K562 (cell line): ENCODE measurements at regions not wholly inside any gene's neighbourhood (a gene's known extent, or its start where the extent isn't known, plus 50 kb on each side); places are given as distances from the start of the nearest gene placed in this dataset.

Experiments
- ATAC-seq: fragments of 200-7000 bp; cut with Tn5 transposase; 3 replicates; pipeline ENCODE4 v1.9.1; 2020; ENCODE audit warnings: moderate library complexity
- BruUV-seq: library from RNA; stranded (reverse); fragments of 400-500 nt; replicated peaks from 2 replicates; lab custom pipeline; 2021; lab: Mats Ljungman, UMichigan
- CTCF ChIA-PET: fragments of 300-600 bp; formaldehyde crosslinking; extraction: SDS; loops from one replicate; lab custom pipeline; 2021; ENCODE audit warnings: low intra/inter-chr PET ratio; lab: Yijun Ruan, JAX
- POLR2A ChIA-PET: fragments of 300-600, 350-650 bp; sonication (Branson Sonifier 250); formaldehyde crosslinking; extraction: SDS; loops from one replicate; lab custom pipeline; 2021; ENCODE audit warnings: antibody characterized with exemption, inconsistent platforms; lab: Yijun Ruan, JAX
- DNase-seq, 4 experiments: peaks; one replicate each; pipeline versions ENCODE4 v3.0.0 to v3.0.0-alpha.2; 2011 to 2018; ENCODE audit warnings: low spot score in 3 of 4, mixed read lengths in 3 of 4; ENCODE audit errors: extremely low read depth in 1 of 4
- FAIRE-seq: peaks from 2 replicates; lab custom pipeline; 2011; peaks lifted over from hg19 to GRCh38; lab: Jason Lieb, UNC
- H2AFZ ChIP-seq: 2 replicates; pipeline ENCODE4 v1.6.0; 2011; ENCODE audit warnings: low read depth, low read length, control low read depth, inconsistent platforms
- H3K27ac ChIP-seq: fragments of 200-600 bp; 3 replicates; pipeline ENCODE4 v1.8.0; 2011; ENCODE audit warnings: low read depth, mild to moderate bottlenecking, control low read depth, inconsistent platforms, low read length, moderate library complexity, mixed read lengths; ENCODE audit errors: extremely low read depth
- H3K27me3 ChIP-seq, 2 experiments: fragments of 300-600 bp in 1 of 2; 2 replicates in 1 of 2; 3 replicates in 1 of 2; pipeline versions ENCODE4 v1.6.0 to v1.8.0; 2011; ENCODE audit warnings: inconsistent platforms in 2 of 2, low read length in 2 of 2, mild to moderate bottlenecking in 1 of 2, mixed read lengths in 1 of 2, moderate library complexity in 1 of 2; ENCODE audit not compliant: control insufficient read depth in 2 of 2, insufficient read depth in 2 of 2
- H3K36me3 ChIP-seq: fragments of 300-600 bp; 3 replicates; pipeline ENCODE4 v1.8.0; 2011; ENCODE audit warnings: mild to moderate bottlenecking, low read length, inconsistent platforms; ENCODE audit not compliant: control insufficient read depth, insufficient read depth
- H3K4me1 ChIP-seq, 2 experiments: fragments of 200-600 bp in 1 of 2; replicated peaks in 1 of 2; 2 replicates in 1 of 2; 3 replicates in 1 of 2; pipeline versions ENCODE4 v1.5.1 to v1.8.0; 2011; ENCODE audit warnings: inconsistent platforms in 2 of 2, low read length in 2 of 2, mild to moderate bottlenecking in 1 of 2, mixed read lengths in 1 of 2, moderate library complexity in 1 of 2; ENCODE audit not compliant: control insufficient read depth in 2 of 2, insufficient read depth in 2 of 2
- H3K4me2 ChIP-seq: 2 replicates; pipeline ENCODE4 v1.6.1; 2011; ENCODE audit warnings: low read length, control low read depth, inconsistent platforms, mixed read lengths; ENCODE audit not compliant: insufficient read depth
- H3K4me3 ChIP-seq: fragments of 200-600 bp; sonication (generic), shearing (Covaris generic); 2 replicates; pipeline ENCODE4 v1.5.1; 2016; ENCODE audit warnings: control low read depth, inconsistent platforms
- H3K79me2 ChIP-seq: fragments of 200-600 bp; 3 replicates; pipeline ENCODE4 v1.8.0; 2011; ENCODE audit warnings: low read length, inconsistent platforms; ENCODE audit not compliant: control insufficient read depth, insufficient read depth
- H3K9ac ChIP-seq, 2 experiments: 2 replicates each; pipeline versions ENCODE4 v1.6.0 to v1.6.1; 2011; ENCODE audit warnings: low read depth in 2 of 2, low read length in 2 of 2, control low read depth in 1 of 2, inconsistent platforms in 1 of 2, mild to moderate bottlenecking in 1 of 2, mixed read lengths in 1 of 2; ENCODE audit not compliant: insufficient read depth in 1 of 2
- H3K9me1 ChIP-seq: one replicate; pipeline ENCODE4 v1.6.0; 2011; ENCODE audit warnings: inconsistent platforms, mild to moderate bottlenecking, low read length, moderate library complexity; ENCODE audit not compliant: control insufficient read depth, insufficient read depth
- H3K9me3 ChIP-seq: replicated peaks from 2 replicates; pipeline ENCODE4 v1.5.1; 2011; ENCODE audit warnings: low read depth, low read length, inconsistent platforms; ENCODE audit not compliant: control insufficient read depth, insufficient read depth
- H4K20me1 ChIP-seq: replicated peaks from 2 replicates; pipeline ENCODE4 v1.6.1; 2011; ENCODE audit warnings: low read length, inconsistent platforms, mixed read lengths; ENCODE audit not compliant: control insufficient read depth, insufficient read depth
- BMI1 ChIP-seq: fragments of 150-350 bp; IDR thresholded peaks from 2 replicates; pipeline ENCODE4 v1.6.1; 2014; ENCODE audit warnings: low read length
- CHCHD3 ChIP-seq: fragments of 250-450 bp; sonication (Bioruptor Pico); IDR thresholded peaks from 2 replicates; pipeline ENCODE4 v2.1.2; 2022; ENCODE audit warnings: mild to moderate bottlenecking
- FOXJ2 ChIP-seq: fragments of 200-800 bp; sonication (Bioruptor generic); IDR thresholded peaks from 2 replicates; pipeline ENCODE4 v1.6.1; 2016; ENCODE audit warnings: missing genetic modification characterization, missing compliant biosample characterization
- HNRNPH1 ChIP-seq: fragments of 200-400 bp; formaldehyde crosslinking; optimal IDR thresholded peaks from 2 replicates; pipeline ENCODE3; 2017; ENCODE audit warnings: low read depth, mild to moderate bottlenecking, low read length, moderate library complexity
- KAT8 ChIP-seq: fragments of 450-650 bp; IDR thresholded peaks from 2 replicates; pipeline ENCODE4 v1.6.1; 2016; ENCODE audit warnings: low read depth, mild to moderate bottlenecking
- MITF ChIP-seq: IDR thresholded peaks from 2 replicates; pipeline ENCODE4 v1.6.1; 2014; ENCODE audit warnings: antibody characterized with exemption
- RBM25 ChIP-seq: fragments of 200-400 bp; formaldehyde crosslinking; IDR thresholded peaks from 2 replicates; pipeline ENCODE4 v1.6.1; 2018; ENCODE audit warnings: low read length, low read depth, moderate library complexity; ENCODE audit not compliant: severe bottlenecking
- SP1 ChIP-seq: sonication (generic); formaldehyde crosslinking; IDR thresholded peaks from 2 replicates; pipeline ENCODE4 v1.8.1; 2022; ENCODE audit warnings: mild to moderate bottlenecking, missing genetic modification reagents
- TRIM24 ChIP-seq, 2 experiments: fragments of 450-650 bp; IDR thresholded peaks; 2 replicates each; pipeline ENCODE4 v1.6.1; 2016
- YY1 ChIP-seq, 3 experiments: IDR thresholded peaks; 2 replicates each; pipeline ENCODE4 v1.6.1; 2011; ENCODE audit warnings: low read length in 2 of 3, mild to moderate bottlenecking in 2 of 3, moderate library complexity in 2 of 3, borderline replicate concordance in 1 of 3, control low read depth in 1 of 3, low read depth in 1 of 3; ENCODE audit not compliant: insufficient read depth in 3 of 3, insufficient replicate concordance in 2 of 3, control insufficient read depth in 1 of 3, insufficient read length in 1 of 3; ENCODE audit errors: extremely low read depth in 1 of 3
- ZNF408 ChIP-seq: fragments of 250-450 bp; sonication (Bioruptor Pico); IDR thresholded peaks from 2 replicates; pipeline ENCODE4 v1.4.0; 2020; ENCODE audit warnings: low read depth, mild to moderate bottlenecking, moderate library complexity
- ZNF668 ChIP-seq: fragments of 250-450 bp; sonication (Bioruptor Pico); IDR thresholded peaks from 2 replicates; pipeline ENCODE4 v1.8.0; 2022; ENCODE audit warnings: mild to moderate bottlenecking, inconsistent platforms
- ZNF699 ChIP-seq: fragments of 250-450 bp; sonication (Bioruptor Pico); IDR thresholded peaks from 2 replicates; pipeline ENCODE4 v1.8.0; 2021; ENCODE audit warnings: mild to moderate bottlenecking, moderate library complexity; ENCODE audit not compliant: insufficient replicate concordance
- WGBS: fragments of 100-300 bp; shearing (Covaris generic); methylation state at CpG from one replicate; pipeline ENCODE4 v1.1.6; 2016; ENCODE audit warnings: low coverage, mixed read lengths; ENCODE audit not compliant: insufficient coverage; ENCODE audit errors: missing lambda C conversion rate; 5-methylcytosine and 5-hydroxymethylcytosine counted together
- in situ Hi-C: fragments of 300-500 bp; cut with MboI; formaldehyde crosslinking; loops from 4 replicates; pipeline ENCODE4 v1.15.0; 2018; ENCODE audit warnings: inconsistent platforms, mixed read lengths
- intact Hi-C: fragments of 100-400 bp; cut with micrococcal nuclease; formaldehyde crosslinking; loops from 2 replicates; pipeline ENCODE4 v1.14.2; 2022
- TF ChIP-seq, protein P1 (sequence below): fragments of 250-450 bp; sonication (Bioruptor Pico); IDR thresholded peaks from 2 replicates; pipeline ENCODE4 v1.5.0; 2021

- ChIA-PET CTCF (no interaction called here), POLR2A (no interaction called here)
- Histone ChIP-seq H3K9ac (no peak overlapping the region), H3K27me3 (peaks cover 0 to 22% of the 10 kb centered on the region in 2 experiments; a peak in 4 of 5 replicates), H3K4me3 (no peak overlapping the region), H3K4me1 (no peaks in the 10 kb centered on the region), H3K9me1 (no peaks in the 10 kb centered on the region), H3K27ac (no peak overlapping the region), H3K4me2 (no peak overlapping the region), H3K79me2 (no peaks in the 10 kb centered on the region), H3K36me3 (no peaks in the 10 kb centered on the region), H2AFZ (no peak overlapping the region), H4K20me1 (no peaks in the 10 kb centered on the region), H3K9me3 (no peaks in the 10 kb centered on the region)
- TF ChIP-seq HNRNPH1: no peak
- TF ChIP-seq RBM25: no peak
- no peak for TF ChIP-seq CHCHD3 (CRISPR knock-in tag)
- no peak for TF ChIP-seq ZNF668 (CRISPR knock-in tag)
- TF ChIP-seq KAT8: no peak
- no TSS peak for BruUV-seq
- DNase-seq: no peak
- ATAC-seq: no peak
- WGBS: 0% methylated on average over 5 of the region's 5 CpGs
- intact Hi-C loops: no loop called here
- FAIRE-seq: no peak
- in situ Hi-C loops: no loop called here
Observed at GRCh38 chr4:26035921-26036320, 121.9 kb downstream of the SMIM20 start.

GRCh38 chr4:26039639-26040359 lies 125.8 kb downstream of the SMIM20 start:
- ATAC-seq (no peak), DNase-seq (no peak), FAIRE-seq (no peak)
- H3K9me3 ChIP-seq: no peaks in the 10 kb centered on the region
- 2% methylated on average over 9 of the region's 9 CpGs for WGBS
- BruUV-seq: no TSS peak
- no peaks in the 10 kb centered on the region for H3K79me2 ChIP-seq
- no peak overlapping the region for H2AFZ ChIP-seq
- no peak overlapping the region for H3K4me2 ChIP-seq
- no peaks in the 10 kb centered on the region for H3K9me1 ChIP-seq
- no peaks in the 10 kb centered on the region for H3K36me3 ChIP-seq
- CTCF ChIA-PET: no interaction called here
- H3K9ac ChIP-seq: no peak overlapping the region
- no peak overlapping the region for H3K4me3 ChIP-seq
- H3K4me1 ChIP-seq: no peaks in the 10 kb centered on the region
- H3K27me3 ChIP-seq: peaks cover 3 to 26% of the 10 kb centered on the region in 2 experiments; a peak in 3 of 5 replicates
- H3K27ac ChIP-seq: no peak overlapping the region
- intact Hi-C loops: no loop called here
- in situ Hi-C loops: no loop called here
- no peaks in the 10 kb centered on the region for H4K20me1 ChIP-seq
- POLR2A ChIA-PET: interaction anchor here (0.8 kb wide), 1 partner anchor 18 kb away, joined by 3 read pairs; no protein-coding TSS in a partner anchor
- no peak for TF ChIP-seq ZNF408
- no peak for TF ChIP-seq TRIM24 (IDR thresholded peaks at IDR 0.05)
- TF ChIP-seq YY1 (IDR thresholded peaks at IDR 0.05; ENCODE audit: borderline replicate concordance in 1 of 3, control insufficient read depth in 1 of 3, extremely low read depth in 1 of 3, insufficient read depth in 3 of 3, insufficient read length in 1 of 3, insufficient replicate concordance in 2 of 3, low read depth in 1 of 3, low read length in 2 of 3): no peak
- TF ChIP-seq ZNF699: no peak
- TF ChIP-seq MITF: no peak
- TF ChIP-seq, protein P1, sequence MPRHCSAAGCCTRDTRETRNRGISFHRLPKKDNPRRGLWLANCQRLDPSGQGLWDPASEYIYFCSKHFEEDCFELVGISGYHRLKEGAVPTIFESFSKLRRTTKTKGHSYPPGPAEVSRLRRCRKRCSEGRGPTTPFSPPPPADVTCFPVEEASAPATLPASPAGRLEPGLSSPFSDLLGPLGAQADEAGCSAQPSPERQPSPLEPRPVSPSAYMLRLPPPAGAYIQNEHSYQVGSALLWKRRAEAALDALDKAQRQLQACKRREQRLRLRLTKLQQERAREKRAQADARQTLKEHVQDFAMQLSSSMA (CRISPR knock-in tag): no peak
- no peak for TF ChIP-seq SP1 (CRISPR knock-in tag)
- TF ChIP-seq FOXJ2 (tag): no peak
- TF ChIP-seq BMI1: no peak
